Adrenal gland (tissue), 9 donors: ENCODE measurements at regions not wholly inside any gene's neighbourhood (a gene's known extent, or its start where the extent isn't known, plus 50 kb on each side); places are given as distances from the start of the nearest gene placed in this dataset.

Experiments used
- DNase-seq, 7 donors: peaks; one replicate each; pipeline ENCODE4 v3.0.0-alpha.2; 2019 to 2020
- H3K27ac ChIP-seq, 5 donors: fragments of 200-600 bp; sonication (generic) in 4 of 5; 1 replicate in 3 of 5; 2 replicates in 2 of 5; pipeline versions ENCODE4 v1.5.1 to v1.8.0; 2016 to 2020; ENCODE audit warnings: mild to moderate bottlenecking in 1 of 5
- H3K27me3 ChIP-seq: fragments of 200-600 bp; 2 replicates; pipeline ENCODE4 v1.8.0; 2021
- H3K36me3 ChIP-seq, 2 donors: fragments of 200-600 bp; replicated peaks in 1 of 2; 1 replicate in 1 of 2; 2 replicates in 1 of 2; pipeline versions ENCODE4 v1.5.1 to v1.8.0; 2018 to 2022
- H3K4me1 ChIP-seq, 2 donors: fragments of 200-600 bp; replicated peaks in 1 of 2; 1 replicate in 1 of 2; 2 replicates in 1 of 2; pipeline versions ENCODE4 v1.5.1 to v1.8.0; 2018 to 2021
- H3K4me3 ChIP-seq, 4 donors: fragments of 200-600 bp; sonication (generic) in 3 of 4; one replicate each; pipeline ENCODE4 v1.5.1; 2016 to 2018
- H3K9me3 ChIP-seq, 3 donors: fragments of 200-600 bp; sonication (generic) in 1 of 3; replicated peaks in 1 of 3; 1 replicate in 2 of 3; 2 replicates in 1 of 3; pipeline versions ENCODE4 v1.5.1 to v1.8.0; 2016 to 2021
- CTCF ChIP-seq, 6 experiments: fragments of 450-650 bp in 4 of 6; fragments of 200-600 bp in 2 of 6; sonication (generic) in 1 of 6; IDR thresholded peaks; 1 replicate in 5 of 6; 2 replicates in 1 of 6; pipeline versions ENCODE4 v1.5.1 to v1.8.0; 2016 to 2021; ENCODE audit warnings: antibody characterized with exemption in 6 of 6, mild to moderate bottlenecking in 2 of 6, moderate library complexity in 1 of 6
- POLR2A ChIP-seq, 2 donors: fragments of 450-650 bp; IDR thresholded peaks; one replicate each; pipeline ENCODE4 v1.6.1; 2017; ENCODE audit warnings: antibody characterized with exemption in 2 of 2, mild to moderate bottlenecking in 2 of 2, moderate library complexity in 1 of 2
- WGBS, 4 donors: extraction: QIAGEN DNeasy Blood & Tissue Kit in 2 of 4; methylation state at CpG; one replicate each; pipeline versions ENCODE4 v1.1.5 to v1.1.7; 2013 to 2017; 5-methylcytosine and 5-hydroxymethylcytosine counted together
- intact Hi-C, 2 donors: fragments of 100-400 bp; cut with DNase I; formaldehyde crosslinking; loops; one replicate each; pipeline versions ENCODE4 v1.14.1 to v1.15.0; 2022 to 2023
- donor health status: healthy with polysubstance abuse.
- donor health status: Bipolar disorder and iron deficiency.
- donor health status: DM: yes; HTN: yes; CAD: no.
- donor health status: DM: no; HTN: no; CAD: no.
- donor health status: DM: no; HTN: no; CAD: no.

GRCh38 chr2:125837611-125838010, 818.3 kb upstream of the GYPC start:
- H3K4me3 ChIP-seq: no peak overlapping the region
- no peak overlapping the region for H3K27ac ChIP-seq
- TF ChIP-seq CTCF (IDR thresholded peaks at IDR 0.05): no peak
- TF ChIP-seq POLR2A (IDR thresholded peaks at IDR 0.05): no peak
- H3K27me3 ChIP-seq: no peaks in the 10 kb centered on the region
- H3K36me3 ChIP-seq: no peaks in the 10 kb centered on the region
- no peaks in the 10 kb centered on the region for H3K4me1 ChIP-seq
- WGBS, 4 donors: 64 to 74% (median 71%) methylated on average over 5 of the region's 5 CpGs
- no peak for DNase-seq
- intact Hi-C loops: no loop called here
- no peaks in the 10 kb centered on the region for H3K9me3 ChIP-seq

GRCh38 chr2:125839945-125840344, 816.0 kb upstream of the GYPC start:
- Histone ChIP-seq H3K27ac (no peak overlapping the region), H3K36me3 (no peaks in the 10 kb centered on the region), H3K4me1 (no peaks in the 10 kb centered on the region), H3K4me3 (no peak overlapping the region), H3K9me3 (no peaks in the 10 kb centered on the region), H3K27me3 (no peaks in the 10 kb centered on the region)
- TF ChIP-seq POLR2A (IDR thresholded peaks at IDR 0.05) (no peak), CTCF (IDR thresholded peaks at IDR 0.05) (no peak)
- intact Hi-C loops: no loop called here
- DNase-seq: no peak

- intact Hi-C loops: no loop called here
- Histone ChIP-seq H3K27ac (no peak overlapping the region), H3K27me3 (no peaks in the 10 kb centered on the region), H3K36me3 (no peaks in the 10 kb centered on the region), H3K9me3 (no peaks in the 10 kb centered on the region), H3K4me3 (no peak overlapping the region), H3K4me1 (no peaks in the 10 kb centered on the region)
- DNase-seq: no peak
- no peak for TF ChIP-seq CTCF (IDR thresholded peaks at IDR 0.05)
- no peak for TF ChIP-seq POLR2A (IDR thresholded peaks at IDR 0.05)
- 42 to 65% (median 55%) methylated on average over 1 of the region's 1 CpG for WGBS, 4 donors
Measured at GRCh38 chr2:125842041-125842440, 813.9 kb upstream of the GYPC start.

- Histone ChIP-seq H3K4me3 (no peak overlapping the region), H3K27me3 (no peaks in the 10 kb centered on the region), H3K9me3 (no peaks in the 10 kb centered on the region), H3K4me1 (no peaks in the 10 kb centered on the region), H3K27ac (no peak overlapping the region), H3K36me3 (no peaks in the 10 kb centered on the region)
- TF ChIP-seq POLR2A (IDR thresholded peaks at IDR 0.05) (no peak), CTCF (IDR thresholded peaks at IDR 0.05) (no peak)
- intact Hi-C loops: loop anchor here in 1 of 2 donors (10.0 kb wide), 1 partner anchor 1226 kb away; no protein-coding TSS in a partner anchor
- DNase-seq: no peak
Measured at GRCh38 chr2:125850541-125850940, 805.4 kb upstream of the GYPC start.
